ENCODE measurements at regions not wholly inside any gene's neighbourhood (a gene's known extent, or its start where the extent isn't known, plus 50 kb on each side); places are given as distances from the start of the nearest gene placed in this dataset.

DNA sequence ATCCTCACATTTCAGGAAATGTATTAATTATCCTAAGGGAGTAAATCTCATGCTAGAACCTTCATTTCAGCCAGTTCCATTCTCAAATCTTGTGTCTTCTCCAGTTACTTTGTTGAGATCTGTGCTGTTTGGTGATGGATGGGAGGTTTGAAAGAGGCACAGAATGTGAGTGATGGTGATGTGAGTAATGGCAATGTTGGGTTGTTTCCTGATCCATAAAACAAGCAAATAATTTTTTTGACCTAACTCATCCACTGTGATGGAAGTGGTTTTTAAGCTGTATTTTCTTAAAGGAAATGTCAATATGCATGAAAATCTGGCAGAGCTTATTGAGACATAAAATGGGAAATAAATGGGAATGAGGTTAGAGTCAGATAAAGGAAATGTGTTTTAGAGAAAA, 214.7 kb downstream of the CHRM3 start:
- DNase-seq (ENCODE audit: low read depth), result no peak

DNA sequence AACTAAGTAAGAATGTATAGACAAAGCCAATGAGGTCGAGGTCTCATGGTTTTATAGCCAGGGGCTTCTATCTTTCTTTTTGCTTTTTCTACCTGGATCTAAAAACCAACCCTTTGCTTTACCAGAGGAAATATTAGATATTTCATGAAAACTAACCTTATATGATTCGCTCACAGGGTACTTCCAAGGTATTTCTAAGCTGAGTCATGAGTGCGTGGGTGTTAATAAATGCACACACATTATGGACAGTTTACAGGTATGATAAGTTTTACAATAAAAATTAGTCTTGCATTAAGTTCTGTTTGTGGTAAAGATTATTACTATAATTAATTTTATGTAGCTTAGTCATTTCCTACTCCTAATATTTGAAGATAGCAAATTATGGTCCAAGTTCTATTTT, 217.2 kb downstream of the CHRM3 start:
- DNase-seq (ENCODE audit: low read depth), result no peak

DNA sequence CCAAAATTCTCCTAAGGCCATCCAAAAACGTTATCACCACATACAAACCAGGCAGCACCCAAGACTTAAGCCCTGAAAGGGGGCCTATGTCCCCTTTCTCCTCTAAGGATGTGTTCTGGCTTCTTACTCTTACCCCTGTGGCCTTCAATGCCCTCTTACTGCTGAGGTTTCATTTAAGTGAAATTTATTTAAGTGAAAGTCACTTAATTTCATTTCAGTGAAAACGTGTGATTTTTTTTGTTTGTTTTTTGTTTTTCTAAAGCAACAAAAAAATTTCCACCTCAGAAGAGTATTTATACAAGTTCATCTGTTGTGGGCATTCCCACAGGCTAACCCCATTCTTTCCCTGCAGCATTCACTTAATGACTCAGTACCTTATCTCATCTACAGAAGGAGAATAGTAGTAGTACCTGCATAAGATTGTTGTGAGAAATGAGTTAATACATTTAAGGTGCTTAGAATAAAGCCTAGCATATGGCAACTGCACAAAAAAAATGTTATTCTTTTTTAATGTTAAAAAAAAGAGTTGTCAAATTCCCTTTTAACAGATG, 220.6 kb downstream of the CHRM3 start:
- DNase-seq (ENCODE audit: low read depth), result no peak

DNA sequence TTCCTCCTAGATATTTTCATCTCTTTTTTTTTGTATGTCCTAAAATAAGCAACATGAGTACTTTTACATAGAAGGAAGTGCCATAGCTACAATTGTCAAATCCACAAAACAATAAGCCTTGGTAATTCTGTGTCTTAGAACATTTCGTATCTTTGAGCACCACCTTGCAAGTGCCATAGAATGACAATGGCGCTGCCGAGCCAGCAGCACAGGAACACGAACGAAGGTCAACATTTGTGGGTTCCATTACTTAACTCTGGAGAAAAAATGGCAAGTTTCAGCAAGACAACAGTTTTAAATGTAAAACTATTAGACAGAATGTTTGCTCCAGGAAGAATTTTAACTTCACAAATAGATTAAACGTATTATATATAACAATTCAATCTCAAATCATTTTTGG, 222.1 kb downstream of the CHRM3 start:
- DNase-seq (ENCODE audit: low read depth), result no peak

DNA sequence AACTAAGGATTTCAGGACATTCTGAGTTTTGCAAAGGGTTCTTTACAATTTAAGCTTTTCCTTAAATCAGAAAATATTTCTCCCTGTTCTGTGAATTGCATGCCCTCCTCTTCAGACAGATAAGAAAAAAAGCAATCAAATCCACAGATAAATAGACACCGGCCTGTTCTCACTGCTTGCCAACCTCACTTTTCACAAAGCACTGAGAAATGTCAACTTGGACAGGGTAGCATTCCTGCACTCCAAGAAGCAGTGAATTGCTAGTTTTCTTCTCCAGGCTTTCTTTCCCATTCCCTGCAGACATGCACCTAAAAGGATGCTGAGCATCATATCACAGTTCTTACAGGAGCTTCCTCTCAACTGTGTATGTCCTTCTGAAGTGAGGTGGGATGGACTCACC, 226.0 kb downstream of the CHRM3 start:
- DNase-seq (ENCODE audit: low read depth), result no peak

DNA sequence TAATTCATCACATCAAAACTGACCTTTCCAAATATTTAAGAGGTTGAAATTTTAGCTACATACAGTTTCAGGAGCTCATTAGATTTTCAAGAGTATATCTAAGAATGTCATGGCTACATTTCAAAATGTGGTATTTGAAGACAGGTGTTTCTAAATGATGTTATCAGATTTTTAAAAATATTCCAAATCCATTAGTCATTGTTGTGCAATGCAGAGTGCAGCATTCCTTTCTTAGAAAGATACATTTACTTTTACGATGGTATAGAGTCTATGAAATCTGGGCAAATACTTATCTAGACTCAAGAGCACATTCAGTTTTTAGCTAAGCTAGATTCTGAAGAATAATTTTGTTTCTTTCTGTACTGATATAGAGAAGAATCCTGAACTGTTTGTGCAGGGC, 230.3 kb downstream of the CHRM3 start:
- no peak for DNase-seq (ENCODE audit: low read depth)

DNA sequence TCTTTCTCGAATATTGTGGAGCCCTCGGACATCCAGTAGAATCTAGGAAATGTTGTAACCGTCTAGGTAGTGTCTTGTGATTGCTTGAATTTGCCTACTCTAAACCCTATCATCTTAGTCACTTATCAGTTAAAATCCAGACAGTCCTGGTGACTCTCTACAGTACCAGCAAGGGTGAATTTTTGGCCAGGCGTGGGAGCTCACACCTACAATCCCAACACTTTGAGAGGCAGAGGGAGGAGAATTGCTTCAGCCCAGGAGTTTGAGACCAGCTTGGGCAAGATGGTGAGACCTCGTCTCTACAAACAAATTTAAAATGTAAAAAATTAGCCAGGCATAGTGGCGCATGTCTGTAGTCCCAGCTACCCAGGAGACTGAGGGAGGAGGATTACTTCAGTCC, 230.9 kb downstream of the CHRM3 start:
- no peak for DNase-seq (ENCODE audit: low read depth)

DNA sequence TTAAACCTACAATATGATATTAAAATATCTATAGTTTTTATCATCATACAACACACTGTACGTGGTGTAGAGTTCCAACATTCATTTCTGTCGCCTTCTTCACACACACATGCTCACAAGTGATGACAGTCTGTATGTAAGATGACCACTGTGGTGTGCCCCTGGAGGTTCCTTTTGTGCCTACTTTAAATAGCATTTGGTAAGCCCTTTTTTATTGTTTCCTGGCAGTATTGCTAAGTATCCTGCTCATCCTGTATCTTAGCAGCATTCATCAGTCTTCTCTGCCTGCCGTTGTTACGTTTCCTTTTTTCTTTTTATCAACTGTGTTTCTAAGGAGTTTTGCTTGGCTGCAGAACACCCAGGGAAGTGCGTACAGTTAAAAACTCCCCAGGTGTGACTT, 231.4 kb downstream of the CHRM3 start:
- no peak for DNase-seq (ENCODE audit: low read depth)

DNA sequence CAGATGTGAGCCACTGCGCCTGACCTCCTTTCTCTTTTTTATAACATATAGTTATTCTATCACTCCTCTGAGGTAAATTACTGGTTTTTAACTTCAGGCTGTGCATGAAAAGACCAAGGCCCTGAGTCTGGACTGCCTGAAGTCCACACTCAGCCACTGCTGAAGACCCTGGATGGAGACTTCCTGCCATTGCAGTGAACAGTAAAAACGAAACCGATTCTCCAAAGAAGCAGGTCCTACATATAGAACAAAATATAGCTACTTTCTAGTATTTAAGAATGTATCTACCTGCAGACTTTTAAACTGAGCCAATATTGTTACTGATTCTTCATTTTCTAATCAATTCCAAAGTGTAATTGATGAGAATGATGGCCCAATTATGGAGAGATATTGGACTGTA, 232.8 kb downstream of the CHRM3 start:
- no peak for DNase-seq (ENCODE audit: low read depth)

DNA sequence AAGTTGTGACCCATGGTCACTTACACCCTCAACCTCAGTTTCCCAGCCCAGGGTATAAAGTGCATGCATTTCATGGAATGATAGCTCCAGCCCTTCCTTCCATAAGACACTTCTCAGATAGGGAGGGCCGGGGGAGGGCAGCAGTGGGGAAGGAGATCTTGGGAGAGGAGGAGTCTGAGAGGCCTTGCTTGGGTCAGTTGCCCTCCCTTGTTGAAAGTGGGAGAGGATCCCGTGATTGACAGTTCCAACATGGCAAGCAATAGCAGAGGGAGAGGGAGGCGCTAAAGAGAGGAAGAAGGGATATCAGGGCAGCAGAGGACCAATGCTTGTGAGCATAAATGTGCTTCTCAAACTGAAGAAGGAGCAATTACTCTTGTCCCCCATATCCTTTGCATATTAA, 244.4 kb downstream of the CHRM3 start:
- DNase-seq (ENCODE audit: low read depth), result no peak

DNA sequence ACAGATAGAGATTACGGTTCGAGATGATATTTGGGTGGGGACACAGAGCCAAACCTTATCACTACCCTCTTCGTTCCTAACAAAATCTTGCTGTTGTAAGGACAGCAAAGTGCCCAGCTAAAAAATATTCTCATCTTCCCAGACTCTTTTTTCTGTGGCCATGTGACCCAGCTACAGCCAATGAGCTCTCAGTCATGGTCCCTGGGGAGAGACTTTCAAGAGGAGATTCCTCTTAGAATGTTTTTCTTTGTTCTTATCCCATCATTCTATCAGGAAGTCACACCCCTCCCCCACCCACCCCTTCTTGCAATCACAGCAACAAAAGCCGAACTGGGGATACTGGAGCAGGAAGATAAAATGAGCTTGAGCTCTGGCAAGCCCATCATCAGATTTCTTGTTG, 247.1 kb downstream of the CHRM3 start:
- DNase-seq (ENCODE audit: low read depth), result no peak

DNA sequence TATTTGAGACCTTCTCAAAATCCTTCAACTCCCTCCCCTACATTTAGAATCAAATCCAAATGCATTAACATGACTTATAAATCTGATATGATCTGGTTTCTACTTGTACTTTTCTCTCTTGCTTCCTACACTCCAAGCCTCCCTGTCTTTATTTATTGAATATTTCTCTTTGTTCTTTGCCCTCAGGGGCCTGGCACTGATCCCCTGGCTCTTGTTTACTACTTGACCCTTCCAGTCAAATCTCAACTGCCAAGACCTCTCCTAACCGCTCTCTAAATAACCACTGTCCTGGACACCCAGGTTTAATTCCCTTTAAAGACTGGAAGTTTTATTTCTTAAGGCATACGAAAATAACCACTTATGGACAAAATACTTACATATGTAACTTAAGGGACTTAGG, 248.9 kb downstream of the CHRM3 start:
- DNase-seq (ENCODE audit: low read depth), result no peak

DNA sequence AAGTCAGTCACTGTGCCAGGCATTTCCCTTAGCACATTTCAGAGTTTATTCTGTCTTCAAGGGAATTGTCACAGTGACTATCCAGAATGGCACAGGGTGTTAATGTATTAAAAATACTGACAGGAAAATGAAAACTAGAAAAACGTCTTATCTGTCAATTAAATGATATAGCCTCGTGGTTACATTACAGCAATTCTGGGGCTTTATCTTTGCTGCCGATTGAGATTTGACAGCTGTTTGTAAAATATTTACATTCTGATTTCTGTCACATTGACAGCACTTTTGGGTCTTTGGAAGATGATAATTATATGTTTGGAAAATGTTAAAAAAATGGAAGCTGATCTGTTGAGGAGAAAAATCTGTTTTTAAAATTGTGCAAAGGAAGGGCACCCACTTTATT, 250.0 kb downstream of the CHRM3 start:
- DNase-seq (ENCODE audit: low read depth), result no peak

DNA sequence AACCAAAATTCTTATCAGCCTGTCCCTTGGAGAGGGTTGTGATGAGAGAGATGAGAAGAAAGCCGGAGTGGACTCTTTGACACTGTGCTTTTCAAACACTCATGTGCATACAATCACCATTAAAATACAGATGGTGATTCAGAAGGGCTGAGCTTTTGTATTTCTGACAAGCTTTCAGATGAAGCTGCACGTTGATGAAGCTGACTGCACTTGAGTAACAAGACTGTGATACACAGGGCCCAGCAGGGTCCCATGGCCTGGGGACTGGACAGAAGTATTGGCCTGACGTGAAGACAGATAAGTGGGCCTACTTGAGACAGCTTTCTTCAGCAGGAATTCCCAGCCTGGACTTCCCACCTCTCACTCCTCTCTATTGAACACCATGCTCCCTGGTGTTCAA, 258.2 kb downstream of the CHRM3 start:
- DNase-seq (ENCODE audit: low read depth), result no peak

DNA sequence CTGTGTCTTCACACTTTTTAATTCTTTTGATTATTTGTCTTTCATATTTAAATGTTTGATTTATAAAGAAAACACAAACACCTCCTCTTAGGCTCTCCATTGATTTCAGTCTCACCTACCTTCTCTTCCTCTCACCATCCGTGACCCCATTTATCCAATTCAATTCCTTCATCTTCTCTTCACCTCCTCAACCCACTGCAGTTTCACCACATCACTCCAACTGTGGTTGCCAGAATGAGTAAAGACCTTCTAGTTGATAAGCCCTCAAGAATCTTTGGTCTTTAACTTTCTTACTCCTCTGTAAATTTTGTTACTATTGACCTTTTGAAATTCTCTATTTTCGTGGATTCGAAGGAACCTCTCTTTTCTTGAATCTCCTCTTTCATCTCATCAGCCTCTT, 260.7 kb downstream of the CHRM3 start:
- no peak for DNase-seq (ENCODE audit: low read depth)

DNA sequence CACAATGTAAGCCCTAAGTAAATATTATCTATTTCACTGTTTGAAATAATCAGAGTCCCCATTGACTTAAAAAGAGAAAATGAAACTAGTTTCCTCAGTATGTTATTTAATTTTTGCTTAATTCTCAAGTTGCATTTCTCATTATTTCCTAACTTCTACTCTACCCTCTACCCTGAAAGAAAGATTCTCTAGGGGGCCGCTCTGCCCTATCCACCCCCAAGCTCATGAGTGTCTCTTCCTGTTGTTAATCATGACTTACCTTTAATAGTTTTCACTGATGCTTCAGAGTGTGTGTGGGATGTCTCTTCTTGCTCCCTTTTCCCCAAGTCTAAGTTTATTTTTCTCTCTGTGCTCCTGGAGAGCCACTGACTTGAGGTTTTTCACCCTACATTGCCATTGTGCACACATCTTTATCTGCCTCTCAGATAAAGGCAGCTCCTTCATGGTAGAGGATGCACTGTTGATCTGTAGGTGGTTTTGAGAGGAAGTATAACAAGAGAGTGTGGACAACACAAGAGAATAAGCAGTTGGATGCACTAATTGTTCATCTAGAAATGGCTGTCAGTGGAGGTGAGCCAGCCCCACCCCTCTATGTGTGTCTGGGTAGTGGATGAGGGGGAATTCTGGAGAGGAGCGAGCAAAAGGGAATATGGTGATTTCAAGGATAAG, 261.7 kb downstream of the CHRM3 start:
- no peak for DNase-seq (ENCODE audit: low read depth)

DNA sequence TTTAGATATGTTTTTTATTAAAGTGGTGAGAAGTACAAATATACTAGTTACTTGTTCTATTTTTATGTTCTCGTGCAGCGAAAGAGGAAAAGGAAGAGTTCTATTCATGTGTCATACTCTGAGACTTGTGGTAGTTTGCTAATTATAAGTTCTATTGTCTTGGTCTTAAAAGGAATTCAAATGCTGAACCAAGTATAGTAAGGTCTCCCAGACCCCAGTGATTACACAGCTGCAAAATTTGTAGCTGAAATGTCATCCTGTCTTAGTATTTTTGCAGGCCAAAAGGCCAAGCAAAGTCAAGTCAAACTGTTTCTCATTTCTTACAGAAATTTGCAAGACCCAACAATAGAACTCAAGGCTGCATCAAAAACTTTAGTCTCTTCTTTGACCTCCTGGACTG, 268.7 kb downstream of the CHRM3 start:
- DNase-seq (ENCODE audit: low read depth), result no peak

DNA sequence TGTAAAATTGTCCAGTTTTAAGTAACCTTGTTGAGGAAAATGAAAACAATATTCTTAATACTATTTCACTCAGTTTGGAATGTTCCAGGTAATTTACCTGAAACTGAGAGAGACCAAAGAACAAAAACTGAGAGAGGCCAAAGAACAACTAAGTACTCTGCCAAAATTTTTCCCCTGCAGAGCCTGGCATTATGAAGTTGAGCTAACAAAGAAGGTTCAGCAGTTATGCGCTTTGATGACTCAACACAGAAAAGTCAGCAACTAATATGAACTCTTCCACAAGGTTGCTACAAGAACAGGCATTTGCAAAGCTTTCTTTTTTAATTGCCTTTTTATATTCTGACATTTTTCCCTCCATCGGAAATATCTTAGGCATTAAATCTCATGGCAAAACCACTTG, 270.9 kb downstream of the CHRM3 start:
- DNase-seq (ENCODE audit: low read depth), result no peak

DNA sequence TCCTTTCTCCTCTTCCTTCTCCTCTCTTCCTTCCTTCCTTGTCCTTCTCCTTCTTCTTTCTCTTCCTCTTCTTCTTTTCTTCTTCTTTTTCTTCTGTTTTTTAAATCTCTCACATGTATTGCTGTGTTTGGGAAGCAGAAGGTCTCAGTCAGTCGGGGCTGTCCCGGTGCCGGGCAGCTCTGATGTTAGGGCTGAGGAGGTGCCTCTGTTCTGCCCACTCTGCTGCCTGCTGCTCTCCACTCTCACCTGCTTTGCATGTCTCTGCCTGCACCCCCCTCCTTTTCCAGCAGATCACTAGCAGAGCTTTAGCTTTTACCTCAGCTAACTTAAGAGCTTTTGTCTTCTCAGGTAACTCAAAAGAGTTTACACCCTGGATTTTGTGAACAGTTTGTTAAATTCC, 276.6 kb downstream of the CHRM3 start:
- no peak for DNase-seq (ENCODE audit: low read depth)

DNA sequence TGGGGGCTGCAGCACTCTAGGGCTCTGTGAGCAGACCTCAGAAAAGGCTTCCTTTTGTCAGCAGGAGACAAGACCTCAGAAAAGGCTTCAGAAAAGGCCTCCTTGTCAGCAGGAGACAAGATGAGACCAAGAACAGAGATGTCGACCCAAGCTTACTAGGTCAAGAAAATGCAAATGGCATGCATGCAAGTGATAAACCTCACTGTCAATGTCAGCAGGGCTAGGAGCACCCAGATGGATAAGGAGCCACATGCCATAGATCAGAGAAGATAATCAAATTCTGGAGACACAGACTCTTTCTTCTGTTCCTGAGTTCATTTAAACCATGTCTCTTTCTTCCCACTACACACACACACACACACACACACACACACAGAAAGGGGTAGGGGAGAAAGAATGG, 285.9 kb downstream of the CHRM3 start:
- DNase-seq (ENCODE audit: low read depth), result no peak

DNA sequence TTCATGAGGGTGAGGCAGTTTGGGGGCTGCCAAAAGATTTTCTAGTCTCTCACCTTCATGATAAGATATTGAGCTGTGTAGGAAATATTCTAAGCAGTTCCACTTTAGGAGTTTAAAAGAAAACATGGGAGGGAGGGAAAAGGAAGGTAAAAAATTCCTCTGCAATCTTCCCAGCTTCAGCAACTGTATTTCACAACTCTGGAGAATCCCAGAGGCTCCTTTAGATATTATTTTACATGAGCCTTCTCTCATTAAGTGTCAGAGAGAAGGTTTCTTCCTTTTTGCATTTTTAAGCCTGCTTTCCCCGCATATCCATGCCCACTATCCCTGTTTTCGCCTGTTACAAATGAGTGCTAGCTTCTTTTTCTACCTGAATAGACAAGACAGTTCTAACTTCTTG, 289.4 kb downstream of the CHRM3 start:
- DNase-seq (ENCODE audit: low read depth), result no peak

DNA sequence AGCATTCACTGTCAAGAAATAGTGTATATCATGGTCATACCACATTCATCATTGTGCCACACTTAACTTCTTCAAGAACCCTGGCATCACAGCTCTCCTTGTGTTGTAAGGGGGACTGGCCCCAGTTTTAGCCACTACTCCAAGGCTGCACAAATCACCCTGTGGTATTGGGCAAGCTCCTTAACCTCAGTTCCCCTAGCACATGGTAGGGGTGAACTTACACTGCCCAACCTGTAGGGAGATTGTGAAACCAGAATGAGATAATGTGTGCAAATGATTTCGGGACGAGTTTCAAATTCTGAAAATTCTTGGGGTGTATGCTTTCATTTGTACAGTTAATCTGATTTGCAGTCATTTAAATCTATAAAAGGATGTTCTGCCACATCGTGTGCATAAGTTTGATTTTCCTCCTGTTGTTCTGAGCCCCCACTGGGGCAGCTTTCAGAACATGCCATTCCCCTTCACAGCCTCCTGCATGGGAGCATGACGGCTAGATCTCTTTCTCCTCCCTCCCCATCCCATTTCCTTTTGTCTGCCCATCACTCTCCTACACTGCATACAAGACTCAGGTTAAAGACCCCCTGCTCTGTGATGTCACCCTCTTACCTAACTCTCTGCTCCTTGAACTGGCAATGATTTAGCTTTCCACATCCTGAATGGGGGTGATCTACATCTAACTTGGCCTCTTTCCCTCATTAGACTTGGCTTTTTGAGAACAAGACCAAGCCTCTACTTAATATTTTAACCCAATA, 290.3 kb downstream of the CHRM3 start:
- no peak for DNase-seq (ENCODE audit: low read depth)

DNA sequence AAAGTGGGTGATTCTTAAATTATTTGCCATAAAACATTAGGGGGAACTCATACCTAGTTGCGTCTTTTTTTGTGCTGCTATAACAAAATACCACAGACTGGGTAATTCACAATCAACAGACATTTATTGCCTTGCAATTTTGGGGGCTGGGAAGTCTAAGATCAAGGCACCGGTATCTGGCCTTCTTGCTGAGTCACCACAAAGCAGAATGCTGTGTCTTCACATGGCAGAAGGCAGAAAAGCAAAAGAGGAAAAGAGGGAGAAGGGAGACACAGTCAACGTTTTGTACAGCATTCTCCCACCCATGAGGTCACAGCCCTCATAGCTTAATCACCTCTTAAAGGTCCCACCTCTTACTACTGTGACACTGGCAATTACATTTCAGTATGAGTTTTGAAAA, 291.0 kb downstream of the CHRM3 start:
- no peak for DNase-seq (ENCODE audit: low read depth)

DNA sequence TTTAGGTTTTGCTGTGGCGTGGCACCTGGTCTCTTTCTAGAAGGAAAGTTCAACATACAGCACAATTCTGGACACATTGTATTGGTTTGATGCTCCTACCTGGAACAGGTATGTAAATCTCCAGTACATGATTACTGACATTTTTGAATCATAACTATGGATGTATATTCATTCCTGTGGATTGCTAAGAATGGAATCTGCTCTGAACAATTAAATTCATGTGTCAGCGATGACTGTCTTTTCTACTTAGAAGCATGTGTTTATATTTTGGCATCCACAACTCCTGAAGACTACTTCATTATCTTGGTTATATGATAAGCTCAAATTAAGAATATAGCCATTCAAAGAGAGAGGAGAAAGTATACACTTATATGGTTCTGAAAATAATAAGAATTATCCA, 291.8 kb downstream of the CHRM3 start:
- DNase-seq (ENCODE audit: low read depth), result no peak
